HG02981 (cell line): ENCODE measurements at regions not wholly inside any gene's neighbourhood (a gene's known extent, or its start where the extent isn't known, plus 50 kb on each side); places are given as distances from the start of the nearest gene placed in this dataset.
A peak's percentile ranks its signal among the peaks of the same experiment; 100 is the strongest.

Source experiments
- ATAC-seq: cut with Tn5 transposase; IDR thresholded peaks from one replicate; pipeline ENCODE4 v1.9.1; 2021; ENCODE audit warnings: mild to moderate bottlenecking, moderate library complexity; ENCODE audit not compliant: unreplicated experiment

- ATAC-seq, result peak; percentile 68
Measured at GRCh38 chr5:114223866-114224265, 138.0 kb upstream of the KCNN2 start.

GRCh38 chr5:114237766-114238165 lies 124.1 kb upstream of the KCNN2 start:
- ATAC-seq, result no peak

GRCh38 chr5:114238771-114239313 lies 123.0 kb upstream of the KCNN2 start:
- no peak for ATAC-seq

- no peak for ATAC-seq
Measured at GRCh38 chr5:114243281-114243971, 118.4 kb upstream of the KCNN2 start.

GRCh38 chr5:114243972-114244317 lies 117.9 kb upstream of the KCNN2 start:
- no peak for ATAC-seq

- no peak for ATAC-seq
Measured at GRCh38 chr5:114249823-114250222, 112.0 kb upstream of the KCNN2 start.

- ATAC-seq, result no peak
Measured at GRCh38 chr5:114250536-114250935, 111.3 kb upstream of the KCNN2 start.

GRCh38 chr5:114252226-114252625 lies 109.6 kb upstream of the KCNN2 start:
- no peak for ATAC-seq

GRCh38 chr5:114255260-114255659 lies 106.6 kb upstream of the KCNN2 start:
- no peak for ATAC-seq

- no peak for ATAC-seq
Measured at GRCh38 chr5:114261989-114262388, 99.9 kb upstream of the KCNN2 start.

- ATAC-seq, result no peak
Measured at GRCh38 chr5:114265432-114266060, 96.3 kb upstream of the KCNN2 start.

- ATAC-seq, result no peak
Measured at GRCh38 chr5:114266374-114266773, 95.5 kb upstream of the KCNN2 start.

- ATAC-seq, result no peak
Measured at GRCh38 chr5:114296191-114296590, 65.7 kb upstream of the KCNN2 start.

GRCh38 chr5:114297915-114298314 lies 64.0 kb upstream of the KCNN2 start:
- no peak for ATAC-seq

- ATAC-seq, result peak; percentile 51
Measured at GRCh38 chr5:114305402-114306207, 56.3 kb upstream of the KCNN2 start.

GRCh38 chr5:114308017-114308416 lies 53.9 kb upstream of the KCNN2 start:
- ATAC-seq, result no peak

GRCh38 chr5:114308508-114308907 lies 53.4 kb upstream of the KCNN2 start:
- ATAC-seq, result no peak

- ATAC-seq, result no peak
Measured at GRCh38 chr5:114310666-114311065, 51.2 kb upstream of the KCNN2 start.

- no peak for ATAC-seq
Measured at GRCh38 chr5:114311281-114311680, 50.6 kb upstream of the KCNN2 start.

GRCh38 chr5:114311968-114312367 lies 49.9 kb upstream of the KCNN2 start:
- ATAC-seq, result no peak
